ENCODE measurements at regions not wholly inside any gene's neighbourhood (a gene's known extent, or its start where the extent isn't known, plus 50 kb on each side); places are given as distances from the start of the nearest gene placed in this dataset.

- no peak for DNase-seq
- TF ChIP-seq EP300 (IDR thresholded peaks at IDR 0.05; ENCODE audit: low read depth) (no peak), POLR2AphosphoS5 (IDR thresholded peaks at IDR 0.05) (no peak), POLR2A (IDR thresholded peaks at IDR 0.05) (no peak), CTCF (IDR thresholded peaks at IDR 0.05) (no peak)
- in situ Hi-C loops (cut with MboI; ENCODE audit: low pct_ligation_motif_present in 1 of 4, low pct_unique_long_range_greater_than_20kb in 1 of 4, low sequenced_read_pairs in 3 of 4) (no loop called here), intact Hi-C loops (cut with DNase I; ENCODE audit: low total_unique reads) (no loop called here)
- Histone ChIP-seq H3K27me3 (no peaks in the 10 kb centered on the region), H3K36me3 (no peaks in the 10 kb centered on the region), H3K9me3 (no peaks in the 10 kb centered on the region), H3K4me3 (no peak overlapping the region), H3K27ac (no peak overlapping the region), H3K4me1 (no peaks in the 10 kb centered on the region)
- 97 to 100% methylated on average over 1 to 9 of the region's 9 CpGs for WGBS, 2 donors (ENCODE audit: low coverage in 1 of 2)
Observed at GRCh38 chr4:187059021-187059420, 335.4 kb upstream of the FAT1 start.

- WGBS, 2 donors (ENCODE audit: low coverage in 1 of 2) = 43 to 65% methylated on average over 4 of the region's 4 CpGs
- no peaks in the 10 kb centered on the region for H3K36me3 ChIP-seq
- H3K27ac ChIP-seq = no peak overlapping the region
- no peak for TF ChIP-seq POLR2A (IDR thresholded peaks at IDR 0.05)
- TF ChIP-seq CTCF (IDR thresholded peaks at IDR 0.05) = no peak
- no peak for TF ChIP-seq POLR2AphosphoS5 (IDR thresholded peaks at IDR 0.05)
- no peak for TF ChIP-seq EP300 (IDR thresholded peaks at IDR 0.05; ENCODE audit: low read depth)
- in situ Hi-C loops (cut with MboI; ENCODE audit: low pct_ligation_motif_present in 1 of 4, low pct_unique_long_range_greater_than_20kb in 1 of 4, low sequenced_read_pairs in 3 of 4) = no loop called here
- intact Hi-C loops (cut with DNase I; ENCODE audit: low total_unique reads) = no loop called here
- H3K27me3 ChIP-seq = no peaks in the 10 kb centered on the region
- H3K4me1 ChIP-seq = peaks cover 0 to under 1% (median 0%) of the 10 kb centered on the region in 4 donors
- H3K4me3 ChIP-seq = no peak overlapping the region
- H3K9me3 ChIP-seq = no peaks in the 10 kb centered on the region
- DNase-seq = no peak
Observed at GRCh38 chr4:187059895-187060294, 336.2 kb upstream of the FAT1 start.

- Histone ChIP-seq H3K27ac (no peak overlapping the region), H3K4me1 (peaks cover 0 to 3% (median 0%) of the 10 kb centered on the region in 4 donors), H3K9me3 (no peaks in the 10 kb centered on the region), H3K36me3 (no peaks in the 10 kb centered on the region), H3K4me3 (no peak overlapping the region), H3K27me3 (no peaks in the 10 kb centered on the region)
- intact Hi-C loops (cut with DNase I; ENCODE audit: low total_unique reads) (no loop called here), in situ Hi-C loops (cut with MboI; ENCODE audit: low pct_ligation_motif_present in 1 of 4, low pct_unique_long_range_greater_than_20kb in 1 of 4, low sequenced_read_pairs in 3 of 4) (no loop called here)
- TF ChIP-seq EP300 (IDR thresholded peaks at IDR 0.05; ENCODE audit: low read depth) = no peak
- TF ChIP-seq CTCF (IDR thresholded peaks at IDR 0.05) = no peak
- 60 to 89% methylated on average over 1 to 14 of the region's 14 CpGs for WGBS, 2 donors (ENCODE audit: low coverage in 1 of 2)
- no peak for DNase-seq
Observed at GRCh38 chr4:187060551-187060950, 336.9 kb upstream of the FAT1 start.

GRCh38 chr4:187063251-187063650 lies 339.6 kb upstream of the FAT1 start:
- H3K4me3 ChIP-seq = no peak overlapping the region
- no peaks in the 10 kb centered on the region for H3K27me3 ChIP-seq
- no peak overlapping the region for H3K27ac ChIP-seq
- H3K4me1 ChIP-seq = peaks cover 0 to 3% (median 0%) of the 10 kb centered on the region in 4 donors
- intact Hi-C loops (cut with DNase I; ENCODE audit: low total_unique reads) = no loop called here
- in situ Hi-C loops (cut with MboI; ENCODE audit: low pct_ligation_motif_present in 1 of 4, low pct_unique_long_range_greater_than_20kb in 1 of 4, low sequenced_read_pairs in 3 of 4) = no loop called here
- DNase-seq = no peak
- 73 to 88% methylated on average over 12 to 26 of the region's 26 CpGs for WGBS, 2 donors (ENCODE audit: low coverage in 1 of 2)
- no peaks in the 10 kb centered on the region for H3K36me3 ChIP-seq
- TF ChIP-seq EP300 (IDR thresholded peaks at IDR 0.05; ENCODE audit: low read depth) = no peak
- no peak for TF ChIP-seq POLR2A (IDR thresholded peaks at IDR 0.05)
- no peak for TF ChIP-seq POLR2AphosphoS5 (IDR thresholded peaks at IDR 0.05)
- TF ChIP-seq CTCF (IDR thresholded peaks at IDR 0.05) = no peak
- no peaks in the 10 kb centered on the region for H3K9me3 ChIP-seq

All from transverse colon (tissue), 4 donors.